HuH-7 (cell line): ENCODE measurements at regions not wholly inside any gene's neighbourhood (a gene's known extent, or its start where the extent isn't known, plus 50 kb on each side); places are given as distances from the start of the nearest gene placed in this dataset.

Experiments
- DNase-seq: peaks from one replicate; pipeline ENCODE4 v3.0.0; 2011; ENCODE audit warnings: low spot score

- DNase-seq = no peak
Measured at GRCh38 chr13:63190742-63191141, 1775.1 kb upstream of the PCDH20 start.

- DNase-seq = no peak
Measured at GRCh38 chr13:63190219-63190618, 1774.6 kb upstream of the PCDH20 start.

GRCh38 chr13:63189712-63190111, 1774.1 kb upstream of the PCDH20 start:
- DNase-seq = no peak

GRCh38 chr13:63184693-63185092, 1769.0 kb upstream of the PCDH20 start:
- no peak for DNase-seq

GRCh38 chr13:63175536-63175935, 1759.9 kb upstream of the PCDH20 start:
- DNase-seq = no peak

GRCh38 chr13:63167699-63168337, 1752.2 kb upstream of the PCDH20 start:
- DNase-seq = no peak

GRCh38 chr13:63166345-63166744, 1750.7 kb upstream of the PCDH20 start:
- DNase-seq = no peak

DNA sequence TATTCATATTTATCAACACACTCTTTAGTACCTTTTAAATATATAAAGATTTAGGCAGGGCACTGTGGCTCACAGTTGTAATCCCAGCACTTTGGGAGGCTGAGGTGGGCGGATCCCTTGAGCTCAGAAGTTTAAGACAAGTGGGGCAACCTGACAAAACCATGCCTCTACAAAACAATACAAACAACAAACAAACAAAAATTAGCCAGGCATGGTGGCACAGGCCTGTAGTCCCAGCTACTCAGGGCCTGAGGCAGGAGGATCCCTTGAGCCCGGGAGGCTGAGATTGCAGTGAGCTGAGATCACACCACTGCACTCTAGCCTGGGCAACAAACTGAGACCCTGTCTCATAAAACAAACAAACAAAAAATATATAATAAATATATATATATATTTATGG, 1748.3 kb upstream of the PCDH20 start:
- no peak for DNase-seq

GRCh38 chr13:63161219-63161618, 1745.6 kb upstream of the PCDH20 start:
- DNase-seq = no peak

- DNase-seq = no peak
Measured at GRCh38 chr13:63156816-63157215, 1741.2 kb upstream of the PCDH20 start.

- DNase-seq = no peak
Measured at GRCh38 chr13:63149375-63149774, 1733.7 kb upstream of the PCDH20 start.

- DNase-seq = no peak
Measured at GRCh38 chr13:63139277-63139676, 1723.6 kb upstream of the PCDH20 start.

GRCh38 chr13:63129995-63130394, 1714.3 kb upstream of the PCDH20 start:
- no peak for DNase-seq

DNA sequence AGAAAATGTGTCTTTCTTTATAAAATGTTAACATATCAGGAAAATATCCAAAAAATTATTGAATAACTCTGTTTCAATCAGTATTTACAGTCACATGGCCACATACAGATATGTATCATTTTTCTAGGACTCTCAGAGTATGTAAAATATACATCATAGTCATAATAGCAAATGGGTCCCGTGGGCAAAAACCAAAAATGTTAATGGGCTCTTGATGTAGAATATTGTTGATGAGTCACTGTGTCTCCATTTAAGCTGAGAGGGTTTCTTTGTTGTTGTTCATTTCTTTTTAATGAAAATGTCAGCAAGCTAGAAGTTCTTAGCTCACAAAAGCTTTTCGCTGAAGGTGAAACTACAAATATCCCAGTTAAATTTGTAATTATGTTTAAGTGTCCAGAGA, 1713.1 kb upstream of the PCDH20 start:
- DNase-seq = no peak

DNA sequence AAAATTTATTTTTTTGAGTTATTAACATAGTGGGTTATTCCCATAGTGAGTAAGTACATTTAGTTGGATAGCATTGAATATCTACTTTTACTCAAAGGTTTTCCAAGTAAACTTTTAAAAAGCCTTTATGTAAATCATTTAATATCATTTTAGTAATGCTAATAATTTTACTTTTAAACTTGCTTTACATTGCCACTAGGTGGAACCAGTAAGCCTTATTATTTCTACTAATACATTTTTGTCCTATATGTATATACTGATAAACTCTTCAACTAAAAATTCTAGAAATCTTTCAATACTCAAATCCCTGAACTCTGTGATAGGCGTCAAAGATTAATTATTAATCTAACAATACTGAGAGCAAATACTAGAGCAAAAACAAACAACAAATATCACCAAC, 1709.2 kb upstream of the PCDH20 start:
- DNase-seq = no peak

- DNase-seq = no peak
Measured at GRCh38 chr13:63120883-63121282, 1705.2 kb upstream of the PCDH20 start.

GRCh38 chr13:63117710-63118109, 1702.1 kb upstream of the PCDH20 start:
- DNase-seq = no peak

DNA sequence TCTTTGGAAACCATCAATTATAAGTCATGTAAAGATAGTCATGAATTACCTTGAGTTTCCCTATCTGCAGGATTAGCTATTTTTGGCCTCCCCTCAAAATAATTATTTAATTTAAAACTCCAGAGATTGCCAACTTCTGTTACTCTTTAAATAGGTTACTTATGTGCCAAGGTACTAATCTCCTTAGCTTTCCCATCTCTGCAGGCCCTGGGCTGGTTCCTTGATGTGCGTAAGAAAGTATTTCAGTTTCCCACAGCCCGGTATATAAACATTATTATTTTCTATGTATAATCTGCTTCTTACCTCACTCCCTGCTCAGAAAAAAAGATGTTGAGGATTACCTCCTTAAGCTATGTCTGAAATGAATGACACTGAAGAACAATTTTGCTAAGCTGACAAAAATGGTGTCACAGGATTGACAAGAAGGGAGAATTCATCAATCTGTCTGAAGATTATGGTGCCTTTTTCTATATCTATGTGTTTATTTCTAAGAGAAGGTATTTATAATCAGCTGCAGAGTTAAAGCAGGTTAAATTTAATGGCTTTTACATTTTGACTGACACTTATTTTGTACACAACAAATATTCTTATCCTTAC, 1697.2 kb upstream of the PCDH20 start:
- no peak for DNase-seq

GRCh38 chr13:63110466-63110865, 1694.8 kb upstream of the PCDH20 start:
- no peak for DNase-seq

DNA sequence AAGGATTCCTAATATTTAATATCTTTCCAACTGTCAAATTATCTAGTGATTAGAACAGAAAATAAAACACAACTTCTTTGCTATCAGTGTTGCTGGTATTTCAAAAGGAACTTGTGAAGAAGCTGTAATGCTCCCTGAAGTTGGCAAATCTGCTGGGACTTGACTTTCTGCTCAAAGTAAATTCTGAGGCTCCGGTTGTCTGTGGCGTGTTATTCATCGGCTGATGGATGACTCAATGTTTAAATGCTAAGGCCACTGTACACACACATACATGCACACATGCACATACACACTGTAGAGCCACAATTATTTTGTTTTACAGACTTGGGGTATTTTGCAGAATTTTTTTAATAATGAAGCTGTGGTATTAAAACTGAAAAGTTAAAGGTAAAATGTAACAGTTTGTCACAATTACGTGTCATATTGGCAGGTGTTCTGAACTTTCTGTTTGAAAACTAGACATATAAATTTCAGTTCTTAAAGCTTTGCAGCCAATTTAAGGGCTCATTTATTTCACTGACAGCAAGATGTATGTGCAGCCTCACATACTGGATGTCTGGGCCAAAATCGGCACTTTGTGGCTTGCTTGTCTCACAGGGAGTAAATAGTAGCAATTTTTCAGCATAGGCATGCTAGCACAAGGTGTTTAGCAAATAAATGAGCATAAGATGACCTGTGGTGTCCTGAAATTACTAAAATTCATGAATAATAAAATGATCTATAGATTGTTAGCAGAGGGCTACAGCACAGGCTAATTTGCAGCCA, 1691.7 kb upstream of the PCDH20 start:
- no peak for DNase-seq

DNA sequence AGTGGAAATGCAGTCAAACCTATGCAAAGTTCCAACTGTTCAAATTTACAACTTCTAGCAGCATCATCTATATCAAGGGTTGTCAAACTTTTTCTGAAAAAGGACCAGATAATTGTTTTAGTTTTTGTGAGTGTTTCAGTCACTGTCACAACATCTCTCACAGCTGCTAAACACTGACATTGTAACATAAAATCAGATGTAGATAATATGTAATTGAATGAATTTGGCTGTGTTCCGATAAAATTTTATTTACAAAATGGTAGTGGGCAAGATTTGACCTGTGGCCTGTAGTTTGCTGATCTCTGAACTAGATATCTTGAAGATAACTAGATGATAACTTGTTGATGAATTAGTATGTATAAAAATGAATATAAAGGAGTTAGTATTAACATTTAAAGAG, 1679.1 kb upstream of the PCDH20 start:
- no peak for DNase-seq

- no peak for DNase-seq
Measured at GRCh38 chr13:63093907-63094469, 1678.3 kb upstream of the PCDH20 start.

- no peak for DNase-seq
Measured at GRCh38 chr13:63092456-63092855, 1676.8 kb upstream of the PCDH20 start.
